ENCODE measurements at regions not wholly inside any gene's neighbourhood (a gene's known extent, or its start where the extent isn't known, plus 50 kb on each side); places are given as distances from the start of the nearest gene placed in this dataset.

GRCh38 chr18:78634061-78634696 is 345.4 kb upstream of the SALL3 start:
- Histone ChIP-seq H3K36me3 (no peaks in the 10 kb centered on the region), H3K27ac (no peak overlapping the region), H3K9me3 (peaks cover 7 to 11% of the 10 kb centered on the region in 2 donors), H3K4me3 (no peak overlapping the region), H3K4me1 (no peaks in the 10 kb centered on the region), H3K27me3 (peaks cover 0 to 5% of the 10 kb centered on the region in 2 donors)
- TF ChIP-seq POLR2AphosphoS5 (IDR thresholded peaks at IDR 0.05): no peak
- no peak for TF ChIP-seq POLR2A (IDR thresholded peaks at IDR 0.05)
- TF ChIP-seq CTCF (IDR thresholded peaks at IDR 0.05): no peak
- DNase-seq (ENCODE audit: low spot score in 2 of 2): no peak
- intact Hi-C loops (cut with DNase I; ENCODE audit: low total_unique reads): no loop called here

GRCh38 chr18:78635093-78635800 is 344.4 kb upstream of the SALL3 start:
- no peak overlapping the region for H3K4me3 ChIP-seq
- peaks cover 0 to 8% of the 10 kb centered on the region in 2 donors for H3K27me3 ChIP-seq
- intact Hi-C loops (cut with DNase I; ENCODE audit: low total_unique reads): loop anchor here (5.0 kb wide), 1 partner anchor 1253 kb away; no protein-coding TSS in a partner anchor
- H3K27ac ChIP-seq: no peak overlapping the region
- TF ChIP-seq POLR2AphosphoS5 (IDR thresholded peaks at IDR 0.05): no peak
- no peak for TF ChIP-seq POLR2A (IDR thresholded peaks at IDR 0.05)
- no peak for TF ChIP-seq CTCF (IDR thresholded peaks at IDR 0.05)
- H3K9me3 ChIP-seq: peaks cover 1 to 7% of the 10 kb centered on the region in 2 donors
- DNase-seq (ENCODE audit: low spot score in 2 of 2): no peak
- H3K4me1 ChIP-seq: no peaks in the 10 kb centered on the region
- H3K36me3 ChIP-seq: no peaks in the 10 kb centered on the region

GRCh38 chr18:78636260-78636659 is 343.4 kb upstream of the SALL3 start:
- no peaks in the 10 kb centered on the region for H3K36me3 ChIP-seq
- H3K4me1 ChIP-seq: no peaks in the 10 kb centered on the region
- intact Hi-C loops (cut with DNase I; ENCODE audit: low total_unique reads): loop anchor here (5.0 kb wide), 1 partner anchor 1254 kb away; no protein-coding TSS in a partner anchor
- no peak for DNase-seq (ENCODE audit: low spot score in 2 of 2)
- H3K4me3 ChIP-seq: no peak overlapping the region
- no peak overlapping the region for H3K27ac ChIP-seq
- TF ChIP-seq POLR2AphosphoS5 (IDR thresholded peaks at IDR 0.05) (no peak), CTCF (IDR thresholded peaks at IDR 0.05) (no peak), POLR2A (IDR thresholded peaks at IDR 0.05) (no peak)
- peaks cover 0 to 7% of the 10 kb centered on the region in 2 donors for H3K9me3 ChIP-seq
- peaks cover 0 to 11% of the 10 kb centered on the region in 2 donors for H3K27me3 ChIP-seq

GRCh38 chr18:78637442-78638402 is 341.9 kb upstream of the SALL3 start:
- no peak overlapping the region for H3K4me3 ChIP-seq
- peaks cover 0 to 11% of the 10 kb centered on the region in 2 donors for H3K27me3 ChIP-seq
- H3K27ac ChIP-seq: no peak overlapping the region
- H3K36me3 ChIP-seq: no peaks in the 10 kb centered on the region
- no peaks in the 10 kb centered on the region for H3K4me1 ChIP-seq
- TF ChIP-seq CTCF (IDR thresholded peaks at IDR 0.05) (no peak), POLR2AphosphoS5 (IDR thresholded peaks at IDR 0.05) (no peak), POLR2A (IDR thresholded peaks at IDR 0.05) (no peak)
- intact Hi-C loops (cut with DNase I; ENCODE audit: low total_unique reads): loop anchor here (1.0 to 5.0 kb wide), 2 partner anchors 18 to 1255 kb away; no protein-coding TSS in a partner anchor
- H3K9me3 ChIP-seq: peaks cover 0 to 7% of the 10 kb centered on the region in 2 donors
- no peak for DNase-seq (ENCODE audit: low spot score in 2 of 2)
